Smooth muscle cell (in vitro differentiated cells): ENCODE measurements at regions not wholly inside any gene's neighbourhood (a gene's known extent, or its start where the extent isn't known, plus 50 kb on each side); places are given as distances from the start of the nearest gene placed in this dataset.

Experiments
- DNase-seq: peaks from one replicate; lab custom pipeline; 2025; ENCODE audit not compliant: unreplicated experiment; lab: John Stamatoyannopoulos, UW
- H2AFZ ChIP-seq: fragments of 200-600 bp; sonication (generic); 2 replicates; pipeline ENCODE4 v1.6.0; 2016; ENCODE audit warnings: antibody characterized with exemption, low read depth, mild to moderate bottlenecking
- H3F3A ChIP-seq: fragments of 200-600 bp; sonication (generic); 2 replicates; pipeline ENCODE4 v1.6.0; 2017; ENCODE audit warnings: antibody characterized with exemption, low read depth
- H3K27ac ChIP-seq: fragments of 200-600 bp; sonication (generic); 2 replicates; pipeline ENCODE4 v1.5.1; 2016; ENCODE audit warnings: low read depth, mild to moderate bottlenecking
- H3K27me3 ChIP-seq: fragments of 200-600 bp; sonication (generic); 2 replicates; pipeline ENCODE4 v1.6.1; 2016; ENCODE audit warnings: low read depth, mild to moderate bottlenecking
- H3K36me3 ChIP-seq: fragments of 200-600 bp; sonication (generic); 2 replicates; pipeline ENCODE4 v1.5.1; 2016; ENCODE audit warnings: low read depth
- H3K4me1 ChIP-seq: fragments of 200-600 bp; sonication (generic); 2 replicates; pipeline ENCODE4 v1.5.1; 2016; ENCODE audit warnings: low read depth
- H3K4me2 ChIP-seq: fragments of 200-600 bp; sonication (generic); 2 replicates; pipeline ENCODE4 v1.6.0; 2016; ENCODE audit warnings: mild to moderate bottlenecking
- H3K4me3 ChIP-seq: fragments of 200-600 bp; sonication (generic); 2 replicates; pipeline ENCODE4 v1.5.1; 2016; ENCODE audit warnings: mild to moderate bottlenecking
- H3K79me2 ChIP-seq: fragments of 200-600 bp; sonication (generic); 2 replicates; pipeline ENCODE4 v1.6.0; 2016; ENCODE audit warnings: low read depth, mild to moderate bottlenecking
- H3K9ac ChIP-seq: fragments of 200-600 bp; sonication (generic); 2 replicates; pipeline ENCODE4 v1.6.0; 2016; ENCODE audit warnings: low read depth
- H3K9me3 ChIP-seq: fragments of 200-600 bp; sonication (generic); replicated peaks from 2 replicates; pipeline ENCODE4 v1.5.1; 2016; ENCODE audit warnings: low read depth
- H4K20me1 ChIP-seq: fragments of 200-600 bp; sonication (generic); 2 replicates; pipeline ENCODE4 v1.6.0; 2016; ENCODE audit warnings: low read depth
- WGBS: methylation state at CpG from one replicate; pipeline ENCODE4 v1.1.7; 2016; ENCODE audit warnings: low lambda C conversion rate; 5-methylcytosine and 5-hydroxymethylcytosine counted together
- TF ChIP-seq, protein P1 (sequence below): fragments of 200-600 bp; sonication (generic); IDR thresholded peaks from 2 replicates; pipeline ENCODE4 v1.5.1; 2017; ENCODE audit warnings: borderline replicate concordance, mild to moderate bottlenecking, antibody characterized with exemption; ENCODE audit not compliant: insufficient read depth, poor library complexity, severe bottlenecking

- TF ChIP-seq, protein P1, sequence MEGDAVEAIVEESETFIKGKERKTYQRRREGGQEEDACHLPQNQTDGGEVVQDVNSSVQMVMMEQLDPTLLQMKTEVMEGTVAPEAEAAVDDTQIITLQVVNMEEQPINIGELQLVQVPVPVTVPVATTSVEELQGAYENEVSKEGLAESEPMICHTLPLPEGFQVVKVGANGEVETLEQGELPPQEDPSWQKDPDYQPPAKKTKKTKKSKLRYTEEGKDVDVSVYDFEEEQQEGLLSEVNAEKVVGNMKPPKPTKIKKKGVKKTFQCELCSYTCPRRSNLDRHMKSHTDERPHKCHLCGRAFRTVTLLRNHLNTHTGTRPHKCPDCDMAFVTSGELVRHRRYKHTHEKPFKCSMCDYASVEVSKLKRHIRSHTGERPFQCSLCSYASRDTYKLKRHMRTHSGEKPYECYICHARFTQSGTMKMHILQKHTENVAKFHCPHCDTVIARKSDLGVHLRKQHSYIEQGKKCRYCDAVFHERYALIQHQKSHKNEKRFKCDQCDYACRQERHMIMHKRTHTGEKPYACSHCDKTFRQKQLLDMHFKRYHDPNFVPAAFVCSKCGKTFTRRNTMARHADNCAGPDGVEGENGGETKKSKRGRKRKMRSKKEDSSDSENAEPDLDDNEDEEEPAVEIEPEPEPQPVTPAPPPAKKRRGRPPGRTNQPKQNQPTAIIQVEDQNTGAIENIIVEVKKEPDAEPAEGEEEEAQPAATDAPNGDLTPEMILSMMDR, result no peak
- Histone ChIP-seq H3K79me2 (no peaks in the 10 kb centered on the region), H3K36me3 (no peaks in the 10 kb centered on the region), H4K20me1 (no peaks in the 10 kb centered on the region), H3K27ac (no peak overlapping the region), H3K4me2 (no peak overlapping the region), H3K4me1 (no peaks in the 10 kb centered on the region), H3K4me3 (no peak overlapping the region), H2AFZ (no peak overlapping the region), H3K27me3 (no peaks in the 10 kb centered on the region), H3K9me3 (no peaks in the 10 kb centered on the region), H3K9ac (no peak overlapping the region), H3F3A (no peaks in the 10 kb centered on the region)
- whole genome bisulfite sequencing, result 25% methylated on average over 1 of the region's 1 CpG
- DNase-seq, result no peak
Measured at GRCh38 chrX:46268412-46268811, 276.8 kb downstream of the ZNF674 start.

DNA sequence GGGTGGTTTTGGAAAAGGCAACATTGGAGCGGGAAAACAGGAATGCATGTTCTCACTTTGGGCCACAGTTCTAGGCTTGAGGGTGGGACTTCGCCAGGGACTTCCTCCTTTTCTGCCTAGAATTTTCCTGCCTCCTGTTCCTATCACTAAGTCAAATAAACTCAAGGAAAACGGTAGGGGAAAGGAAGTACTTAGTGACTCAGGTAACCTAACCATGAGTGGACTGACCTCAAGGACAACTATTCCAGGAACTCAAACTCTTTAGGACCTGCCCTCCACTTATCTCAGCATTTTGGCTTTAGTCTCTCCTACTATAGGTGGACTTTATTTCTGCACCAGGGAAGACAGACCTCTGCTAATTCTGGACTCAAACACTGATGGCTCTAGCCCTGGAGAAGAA lies 281.7 kb downstream of the ZNF674 start:
- Histone ChIP-seq H3K27me3 (no peaks in the 10 kb centered on the region), H3K27ac (no peak overlapping the region), H3K4me3 (no peak overlapping the region), H3K9me3 (no peaks in the 10 kb centered on the region), H3K9ac (no peak overlapping the region), H3K4me1 (no peaks in the 10 kb centered on the region), H3K79me2 (no peaks in the 10 kb centered on the region), H3K36me3 (no peaks in the 10 kb centered on the region), H4K20me1 (no peaks in the 10 kb centered on the region), H3K4me2 (no peak overlapping the region), H3F3A (no peaks in the 10 kb centered on the region), H2AFZ (no peak overlapping the region)
- TF ChIP-seq, protein P1, result no peak
- DNase-seq, result no peak
- WGBS, result 77% methylated on average over 3 of the region's 3 CpGs

GRCh38 chrX:46262304-46262703 lies 282.9 kb downstream of the ZNF674 start:
- Histone ChIP-seq H3K27ac (no peak overlapping the region), H3K4me3 (no peak overlapping the region), H3K4me2 (no peak overlapping the region), H4K20me1 (no peaks in the 10 kb centered on the region), H3K9ac (no peak overlapping the region), H2AFZ (no peak overlapping the region), H3K36me3 (no peaks in the 10 kb centered on the region), H3F3A (no peaks in the 10 kb centered on the region), H3K79me2 (no peaks in the 10 kb centered on the region), H3K4me1 (no peaks in the 10 kb centered on the region), H3K9me3 (no peaks in the 10 kb centered on the region), H3K27me3 (no peaks in the 10 kb centered on the region)
- no peak for DNase-seq
- WGBS, result 59% methylated on average over 3 of the region's 3 CpGs
- TF ChIP-seq, protein P1, result no peak

GRCh38 chrX:46260499-46260898 lies 284.7 kb downstream of the ZNF674 start:
- Histone ChIP-seq H3K9me3 (no peaks in the 10 kb centered on the region), H3K79me2 (no peaks in the 10 kb centered on the region), H4K20me1 (no peaks in the 10 kb centered on the region), H3F3A (no peaks in the 10 kb centered on the region), H2AFZ (no peak overlapping the region), H3K4me2 (no peak overlapping the region), H3K27ac (no peak overlapping the region), H3K27me3 (no peaks in the 10 kb centered on the region), H3K4me1 (no peaks in the 10 kb centered on the region), H3K36me3 (no peaks in the 10 kb centered on the region), H3K9ac (no peak overlapping the region), H3K4me3 (no peak overlapping the region)
- TF ChIP-seq, protein P1, result no peak
- no peak for DNase-seq
- 86% methylated on average over 1 of the region's 1 CpG for WGBS
